Neuronal stem cell (in vitro differentiated cells): ENCODE measurements at regions not wholly inside any gene's neighbourhood (a gene's known extent, or its start where the extent isn't known, plus 50 kb on each side); places are given as distances from the start of the nearest gene placed in this dataset.

ENCODE experiments used
- DNase-seq: peaks from one replicate; pipeline ENCODE4 v3.0.0-alpha.2; 2013; ENCODE audit warnings: low spot score
- H2AFZ ChIP-seq: one replicate; pipeline ENCODE4 v1.6.1; 2013; ENCODE audit warnings: mild to moderate bottlenecking, low read length, inconsistent platforms
- H2AK5ac ChIP-seq: 2 replicates; pipeline ENCODE4 v1.6.1; 2013; ENCODE audit warnings: low read depth, mild to moderate bottlenecking, inconsistent platforms, low read length, moderate library complexity, mixed read lengths
- H2BK120ac ChIP-seq: 2 replicates; pipeline ENCODE4 v1.6.1; 2013; ENCODE audit warnings: low read depth, mild to moderate bottlenecking, inconsistent platforms, low read length, moderate library complexity, mixed read lengths
- H2BK12ac ChIP-seq: one replicate; pipeline ENCODE4 v1.6.1; 2013; ENCODE audit warnings: low read length, inconsistent platforms
- H2BK15ac ChIP-seq: 2 replicates; pipeline ENCODE4 v1.6.1; 2013; ENCODE audit warnings: mild to moderate bottlenecking, low read length, inconsistent platforms, mixed read lengths
- H2BK5ac ChIP-seq: one replicate; pipeline ENCODE4 v1.6.1; 2013; ENCODE audit warnings: inconsistent platforms, mild to moderate bottlenecking, low read length, moderate library complexity
- H3K14ac ChIP-seq: one replicate; pipeline ENCODE4 v1.6.1; 2013; ENCODE audit warnings: low read length, inconsistent platforms
- H3K18ac ChIP-seq: 2 replicates; pipeline ENCODE4 v1.6.1; 2013; ENCODE audit warnings: low read length, inconsistent platforms
- H3K23ac ChIP-seq: 2 replicates; pipeline ENCODE4 v1.6.1; 2013; ENCODE audit warnings: low read depth, mild to moderate bottlenecking, mixed read lengths, low read length, inconsistent platforms; ENCODE audit not compliant: poor library complexity
- H3K27ac ChIP-seq: replicated peaks from 3 replicates; pipeline ENCODE4 v1.5.1; 2013; ENCODE audit warnings: low read length, inconsistent platforms
- H3K27me3 ChIP-seq, 3 experiments: 2 replicates each; pipeline ENCODE4 v1.6.1; 2013; ENCODE audit warnings: low read length in 3 of 3, mild to moderate bottlenecking in 2 of 3, inconsistent platforms in 1 of 3, low read depth in 1 of 3, mixed read lengths in 1 of 3, moderate library complexity in 1 of 3; ENCODE audit not compliant: control insufficient read depth in 3 of 3, insufficient read depth in 3 of 3
- H3K36me3 ChIP-seq, 2 donors: replicated peaks in 1 of 2; 2 replicates each; pipeline ENCODE4 v1.6.1; 2013; ENCODE audit warnings: low read length in 2 of 2; ENCODE audit not compliant: control insufficient read depth in 2 of 2, insufficient read depth in 2 of 2
- H3K4ac ChIP-seq: 2 replicates; pipeline ENCODE4 v1.6.1; 2013; ENCODE audit warnings: inconsistent platforms, mild to moderate bottlenecking, low read length, moderate library complexity
- H3K4me1 ChIP-seq, 2 donors: 1 replicate in 1 of 2; 2 replicates in 1 of 2; pipeline ENCODE4 v1.6.1; 2013; ENCODE audit warnings: low read length in 2 of 2, low read depth in 1 of 2; ENCODE audit not compliant: control insufficient read depth in 2 of 2, insufficient read depth in 1 of 2
- H3K4me2 ChIP-seq: one replicate; pipeline ENCODE4 v1.6.1; 2013; ENCODE audit warnings: mild to moderate bottlenecking, low read length, inconsistent platforms; ENCODE audit not compliant: insufficient read depth, poor library complexity, severe bottlenecking
- H3K4me3 ChIP-seq, 2 donors: 2 replicates each; pipeline ENCODE4 v1.5.1; 2013; ENCODE audit warnings: low read length in 2 of 2, mild to moderate bottlenecking in 2 of 2, inconsistent platforms in 1 of 2, moderate library complexity in 1 of 2
- H3K79me1 ChIP-seq: one replicate; pipeline ENCODE4 v1.6.1; 2013; ENCODE audit warnings: low read depth, mild to moderate bottlenecking, inconsistent platforms, low read length, moderate library complexity
- H3K9ac ChIP-seq: one replicate; pipeline ENCODE4 v1.6.1; 2013; ENCODE audit warnings: mild to moderate bottlenecking, low read depth, low read length, inconsistent platforms; ENCODE audit not compliant: poor library complexity
- H3K9me3 ChIP-seq, 2 donors: replicated peaks in 1 of 2; 2 replicates each; pipeline versions ENCODE3 to v1.6.1; 2013; ENCODE audit warnings: low read length in 2 of 2, mild to moderate bottlenecking in 2 of 2, inconsistent platforms in 1 of 2, low read depth in 1 of 2, mixed read lengths in 1 of 2, moderate library complexity in 1 of 2; ENCODE audit not compliant: control insufficient read depth in 2 of 2, insufficient read depth in 1 of 2
- H4K8ac ChIP-seq: one replicate; pipeline ENCODE4 v1.6.1; 2013; ENCODE audit warnings: low read depth, mild to moderate bottlenecking, inconsistent platforms, low read length, moderate library complexity
- H4K91ac ChIP-seq: one replicate; pipeline ENCODE4 v1.6.1; 2013; ENCODE audit warnings: low read length, low read depth, mild to moderate bottlenecking, inconsistent platforms; ENCODE audit not compliant: poor library complexity
- WGBS, 2 donors: extraction: QIAGEN DNeasy Blood & Tissue Kit; methylation state at CpG; one replicate each; pipeline ENCODE4 v1.1.7; 2013; ENCODE audit warnings: missing lambda C conversion rate in 2 of 2, mixed read lengths in 1 of 2; ENCODE audit not compliant: insufficient read length in 2 of 2, insufficient replicate concordance in 1 of 2; ENCODE audit errors: extremely low coverage in 2 of 2; 5-methylcytosine and 5-hydroxymethylcytosine counted together

- Histone ChIP-seq H3K4ac (no peak overlapping the region), H3K4me1 (peaks cover 7 to 8% of the 10 kb centered on the region in 2 donors), H2AK5ac (no peak overlapping the region), H3K4me2 (no peak overlapping the region), H3K14ac (no peak overlapping the region), H3K9ac (no peak overlapping the region), H2BK120ac (no peak overlapping the region), H4K8ac (no peak overlapping the region), H2BK12ac (no peak overlapping the region), H2AFZ (no peak overlapping the region), H3K9me3 (no peaks in the 10 kb centered on the region), H3K79me1 (no peaks in the 10 kb centered on the region), H3K4me3 (no peak overlapping the region), H3K27me3 (no peaks in the 10 kb centered on the region), H2BK15ac (no peak overlapping the region), H3K18ac (no peak overlapping the region), H3K36me3 (peaks cover 2 to 6% of the 10 kb centered on the region in 2 donors), H2BK5ac (no peak overlapping the region), H3K27ac (no peak overlapping the region), H3K23ac (no peak overlapping the region), H4K91ac (no peak overlapping the region)
- WGBS, 2 donors, result no CpG with 5 or more reads among the region's 1 CpG
- DNase-seq, result no peak
Measured at GRCh38 chr14:71533800-71534199, 398.4 kb upstream of the RGS6 start.

- no CpG with 5 or more reads among the region's 1 CpG for WGBS, 2 donors
- Histone ChIP-seq H3K27ac (no peak overlapping the region), H3K27me3 (no peaks in the 10 kb centered on the region)
Measured at GRCh38 chr14:71534506-71534905, 397.7 kb upstream of the RGS6 start.

GRCh38 chr14:71536015-71536740 lies 396.1 kb upstream of the RGS6 start:
- no peak overlapping the region for H2BK12ac ChIP-seq
- no peak overlapping the region for H4K91ac ChIP-seq
- H3K9ac ChIP-seq, result no peak overlapping the region
- DNase-seq, result no peak
- no peak overlapping the region for H3K27ac ChIP-seq
- no peaks in the 10 kb centered on the region for H3K9me3 ChIP-seq
- no peak overlapping the region for H3K4ac ChIP-seq
- H3K4me1 ChIP-seq, result peaks cover 7 to 8% of the 10 kb centered on the region in 2 donors
- H3K79me1 ChIP-seq, result no peaks in the 10 kb centered on the region
- WGBS, 2 donors, result no CpG with 5 or more reads among the region's 2 CpGs
- H3K23ac ChIP-seq, result no peak overlapping the region
- H2BK5ac ChIP-seq, result no peak overlapping the region
- no peak overlapping the region for H4K8ac ChIP-seq
- no peak overlapping the region for H2BK120ac ChIP-seq
- no peaks in the 10 kb centered on the region for H3K36me3 ChIP-seq
- H3K18ac ChIP-seq, result no peak overlapping the region
- no peaks in the 10 kb centered on the region for H3K27me3 ChIP-seq
- H2AFZ ChIP-seq, result no peak overlapping the region
- H3K4me3 ChIP-seq, result no peak overlapping the region
- H3K14ac ChIP-seq, result no peak overlapping the region
- H2AK5ac ChIP-seq, result no peak overlapping the region
- H3K4me2 ChIP-seq, result no peak overlapping the region
- no peak overlapping the region for H2BK15ac ChIP-seq

More at GRCh38 chr14:71534506-71534905, 397.7 kb upstream of the RGS6 start:
- no peak overlapping the region for H3K23ac ChIP-seq
- H3K18ac ChIP-seq, result no peak overlapping the region
- H3K9ac ChIP-seq, result no peak overlapping the region
- no peak overlapping the region for H2BK12ac ChIP-seq
- H4K8ac ChIP-seq, result no peak overlapping the region
- H4K91ac ChIP-seq, result no peak overlapping the region
- H3K4ac ChIP-seq, result no peak overlapping the region
- no peaks in the 10 kb centered on the region for H3K9me3 ChIP-seq
- peaks cover 2 to 6% of the 10 kb centered on the region in 2 donors for H3K36me3 ChIP-seq
- H3K79me1 ChIP-seq, result no peaks in the 10 kb centered on the region
- no peak for DNase-seq
- no peak overlapping the region for H2AFZ ChIP-seq
- no peak overlapping the region for H2AK5ac ChIP-seq
- peaks cover 7 to 8% of the 10 kb centered on the region in 2 donors for H3K4me1 ChIP-seq
- H2BK5ac ChIP-seq, result no peak overlapping the region
- no peak overlapping the region for H2BK15ac ChIP-seq
- no peak overlapping the region for H3K14ac ChIP-seq
- no peak overlapping the region for H2BK120ac ChIP-seq
- no peak overlapping the region for H3K4me3 ChIP-seq
- no peak overlapping the region for H3K4me2 ChIP-seq

GRCh38 chr14:71536927-71537772 lies 395.1 kb upstream of the RGS6 start:
- no peaks in the 10 kb centered on the region for H3K9me3 ChIP-seq
- no peak overlapping the region for H4K8ac ChIP-seq
- H4K91ac ChIP-seq, result no peak overlapping the region
- H2BK12ac ChIP-seq, result no peak overlapping the region
- no peak overlapping the region for H2BK120ac ChIP-seq
- DNase-seq, result no peak
- H3K18ac ChIP-seq, result no peak overlapping the region
- H3K23ac ChIP-seq, result no peak overlapping the region
- H3K4ac ChIP-seq, result no peak overlapping the region
- no peak overlapping the region for H2AK5ac ChIP-seq
- H2BK15ac ChIP-seq, result no peak overlapping the region
- no peak overlapping the region for H3K14ac ChIP-seq
- H2BK5ac ChIP-seq, result no peak overlapping the region
- WGBS, 2 donors, result no CpG with 5 or more reads among the region's 9 CpGs
- no peak overlapping the region for H3K4me3 ChIP-seq
- H3K79me1 ChIP-seq, result no peaks in the 10 kb centered on the region
- H3K4me1 ChIP-seq, result peaks cover 7 to 8% of the 10 kb centered on the region in 2 donors
- no peak overlapping the region for H3K9ac ChIP-seq
- H2AFZ ChIP-seq, result no peak overlapping the region
- no peaks in the 10 kb centered on the region for H3K36me3 ChIP-seq
- no peak overlapping the region for H3K27ac ChIP-seq
- no peak overlapping the region for H3K4me2 ChIP-seq
- H3K27me3 ChIP-seq, result no peaks in the 10 kb centered on the region
